Spinal cord (tissue), 9 donors: ENCODE measurements at regions not wholly inside any gene's neighbourhood (a gene's known extent, or its start where the extent isn't known, plus 50 kb on each side); places are given as distances from the start of the nearest gene placed in this dataset.

ENCODE experiments used
- DNase-seq, 6 donors: peaks; one replicate each; pipeline versions ENCODE4 v3.0.0 to v3.0.0-alpha.2; 2013 to 2015; ENCODE audit warnings: low spot score in 6 of 6, low read depth in 4 of 6
- H3K27ac ChIP-seq: one replicate; pipeline ENCODE4 v1.5.1; 2013; ENCODE audit warnings: low read depth, low read length, control low read depth
- H3K27me3 ChIP-seq: one replicate; pipeline ENCODE4 v1.6.1; 2013; ENCODE audit warnings: low read length; ENCODE audit not compliant: control insufficient read depth, insufficient read depth
- H3K36me3 ChIP-seq: one replicate; pipeline ENCODE4 v1.6.1; 2013; ENCODE audit warnings: low read length; ENCODE audit not compliant: control insufficient read depth, insufficient read depth
- H3K4me1 ChIP-seq: one replicate; pipeline ENCODE4 v1.6.1; 2013; ENCODE audit warnings: low read length; ENCODE audit not compliant: control insufficient read depth, insufficient read depth
- H3K4me3 ChIP-seq: one replicate; pipeline ENCODE4 v1.5.1; 2013; ENCODE audit warnings: low read depth, low read length, control low read depth
- H3K9me3 ChIP-seq: one replicate; pipeline ENCODE4 v1.6.1; 2013; ENCODE audit warnings: low read length; ENCODE audit not compliant: control insufficient read depth, insufficient read depth
- WGBS: methylation state at CpG from one replicate; pipeline ENCODE4 v1.1.5; 2013; ENCODE audit warnings: missing lambda C conversion rate; ENCODE audit not compliant: insufficient coverage; 5-methylcytosine and 5-hydroxymethylcytosine counted together
- donor health status: healthy.

DNA sequence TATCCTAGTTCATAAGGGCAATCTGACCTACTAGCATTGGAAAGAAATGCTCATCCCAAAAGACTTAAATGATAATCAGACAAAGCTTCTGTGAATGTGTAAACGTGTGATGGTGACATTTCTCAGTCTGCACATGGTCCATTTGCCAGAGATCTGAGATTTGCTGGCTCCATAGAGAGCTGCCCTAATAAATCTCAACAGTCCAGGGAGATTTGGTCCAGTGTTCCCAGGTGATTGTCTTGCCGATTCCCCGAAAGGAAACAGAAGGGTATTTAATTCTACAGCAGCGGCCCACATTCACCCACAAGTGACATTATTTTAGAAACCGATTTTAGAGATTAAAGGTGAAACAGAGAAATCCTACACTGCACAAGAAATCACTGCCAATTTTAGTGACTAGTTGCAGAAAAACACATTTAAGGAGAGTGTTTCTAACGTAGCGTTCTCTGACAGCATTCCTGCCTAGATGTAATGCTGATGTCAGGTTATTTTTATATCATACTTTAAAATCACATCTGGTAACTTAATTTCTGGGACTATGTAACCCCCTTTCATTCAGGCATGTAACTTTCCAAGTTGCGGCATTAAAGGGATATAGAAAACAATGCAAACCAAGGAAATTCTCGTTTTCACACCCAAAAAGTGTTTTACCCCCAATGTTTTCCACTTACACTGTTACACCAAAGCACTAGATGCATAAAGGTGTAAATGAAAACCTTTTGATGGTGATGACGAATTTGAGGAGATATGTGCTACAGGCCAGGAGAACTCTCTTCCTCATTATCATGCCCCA is 231.9 kb upstream of the FN1 start:
- Histone ChIP-seq H3K9me3 (no peaks in the 10 kb centered on the region), H3K36me3 (no peaks in the 10 kb centered on the region), H3K4me3 (no peak overlapping the region), H3K27ac (no peak overlapping the region), H3K4me1 (no peaks in the 10 kb centered on the region), H3K27me3 (no peaks in the 10 kb centered on the region)
- WGBS, result no CpG with 5 or more reads among the region's 10 CpGs
- DNase-seq, result peak in 1 of 6 donors; percentile 3

DNA sequence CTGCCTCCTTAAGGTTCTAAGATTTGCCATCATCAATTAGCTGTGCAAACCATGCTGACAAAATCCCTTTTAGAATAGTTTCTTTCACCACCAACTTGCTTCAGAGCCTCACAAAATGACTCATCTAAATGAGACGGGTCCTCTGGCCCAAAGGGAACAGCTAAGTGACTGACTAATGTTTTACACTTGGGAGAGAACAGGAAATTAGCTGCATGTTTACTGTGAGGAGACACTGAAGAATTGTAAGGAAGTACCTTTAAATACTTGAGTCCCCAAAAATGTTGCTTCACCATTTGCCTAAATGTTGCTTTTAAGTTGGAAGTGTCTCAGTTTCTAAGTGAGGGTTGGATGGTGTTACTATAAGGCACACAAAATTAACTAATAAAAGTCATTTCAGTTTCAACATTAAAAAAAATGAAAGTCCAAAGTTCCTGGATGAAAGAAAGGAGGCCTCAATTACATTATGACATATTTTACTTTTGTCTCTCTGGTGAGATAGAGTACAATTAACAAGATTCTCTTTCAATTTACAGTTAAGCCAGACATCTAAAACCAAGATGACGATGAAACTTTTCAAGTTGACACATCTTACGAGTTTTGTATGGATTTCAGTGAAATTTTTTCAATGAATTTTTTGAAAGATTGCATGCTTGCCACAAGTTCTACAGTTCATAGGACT is 229.1 kb upstream of the FN1 start:
- Histone ChIP-seq H3K9me3 (no peaks in the 10 kb centered on the region), H3K27ac (no peak overlapping the region), H3K27me3 (no peaks in the 10 kb centered on the region), H3K4me1 (no peaks in the 10 kb centered on the region), H3K36me3 (no peaks in the 10 kb centered on the region), H3K4me3 (no peak overlapping the region)
- WGBS, result no CpG with 5 or more reads among the region's 3 CpGs
- no peak for DNase-seq

DNA sequence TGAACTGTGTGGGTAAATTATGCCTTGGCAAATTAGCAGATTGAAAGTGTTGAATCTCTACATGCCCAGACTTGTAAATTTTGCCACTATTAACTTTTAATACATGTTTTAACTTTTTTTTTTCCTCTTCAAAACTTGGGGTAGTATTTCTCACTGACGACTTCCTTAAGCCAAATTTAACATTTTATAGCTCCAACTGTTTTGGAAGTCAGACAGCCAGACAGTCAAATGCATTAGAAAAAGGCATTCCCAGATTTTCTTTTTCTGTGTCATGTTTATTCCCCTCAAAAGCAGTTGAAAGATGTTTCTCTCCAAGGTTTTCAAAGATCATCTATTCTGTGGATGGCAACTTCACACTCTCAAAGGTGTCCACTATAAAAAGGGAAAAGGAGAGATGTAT is 226.8 kb upstream of the FN1 start:
- Histone ChIP-seq H3K4me3 (no peak overlapping the region), H3K4me1 (no peaks in the 10 kb centered on the region), H3K9me3 (no peaks in the 10 kb centered on the region), H3K27ac (no peak overlapping the region), H3K27me3 (no peaks in the 10 kb centered on the region), H3K36me3 (no peaks in the 10 kb centered on the region)
- DNase-seq, result no peak
- 56% methylated on average over 1 of the region's 1 CpG for WGBS

DNA sequence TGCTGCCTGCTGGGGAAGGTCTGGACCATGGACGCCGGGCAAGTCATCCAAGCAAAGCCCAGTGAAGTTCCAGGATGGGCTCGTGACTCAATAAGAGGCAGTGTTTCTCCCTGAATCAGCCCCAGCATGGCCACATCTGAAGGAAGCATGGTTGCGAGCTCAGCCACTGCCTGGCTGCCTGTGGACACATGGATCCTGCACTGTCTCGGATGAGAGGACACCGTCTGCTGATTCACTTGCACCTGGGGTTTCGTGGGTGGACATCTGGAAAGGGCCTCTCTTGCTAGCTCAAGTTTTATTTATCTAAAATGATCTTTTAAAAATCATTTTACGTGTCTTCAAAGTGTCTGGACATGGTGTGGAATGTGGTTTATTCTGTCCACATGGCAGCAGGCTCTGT is 224.8 kb upstream of the FN1 start:
- WGBS, result 91% methylated on average over 7 of the region's 8 CpGs
- Histone ChIP-seq H3K27ac (no peak overlapping the region), H3K27me3 (no peaks in the 10 kb centered on the region)

DNA sequence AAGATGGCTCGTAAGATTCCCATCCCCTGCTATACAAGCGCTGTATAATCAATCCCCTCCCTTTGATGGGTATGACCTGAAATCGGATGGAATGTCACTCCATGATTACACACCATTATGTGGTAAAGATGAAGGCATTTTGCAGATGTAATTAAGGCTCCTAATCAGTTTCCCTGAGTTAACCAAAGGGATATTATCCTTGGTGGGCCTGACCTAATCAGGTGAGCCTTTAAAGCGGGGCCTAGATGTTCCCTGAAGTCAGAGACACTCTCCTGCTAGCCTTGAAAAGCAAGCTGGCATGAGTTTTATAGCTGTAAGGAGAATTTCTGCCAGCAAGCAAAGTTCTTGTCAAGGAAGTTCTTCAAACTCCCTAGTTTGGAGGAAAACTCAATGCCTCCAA is 223.8 kb upstream of the FN1 start:
- Histone ChIP-seq H3K27me3 (no peaks in the 10 kb centered on the region), H3K4me3 (no peak overlapping the region), H3K36me3 (no peaks in the 10 kb centered on the region), H3K4me1 (no peaks in the 10 kb centered on the region), H3K9me3 (no peaks in the 10 kb centered on the region), H3K27ac (no peak overlapping the region)
- WGBS, result 91% methylated on average over 1 of the region's 4 CpGs
- no peak for DNase-seq

More for the DNA sequence above, 224.8 kb upstream of the FN1 start:
- DNase-seq, result no peak
- H3K9me3 ChIP-seq, result no peaks in the 10 kb centered on the region
- H3K4me3 ChIP-seq, result no peak overlapping the region
- no peaks in the 10 kb centered on the region for H3K4me1 ChIP-seq
- no peaks in the 10 kb centered on the region for H3K36me3 ChIP-seq

DNA sequence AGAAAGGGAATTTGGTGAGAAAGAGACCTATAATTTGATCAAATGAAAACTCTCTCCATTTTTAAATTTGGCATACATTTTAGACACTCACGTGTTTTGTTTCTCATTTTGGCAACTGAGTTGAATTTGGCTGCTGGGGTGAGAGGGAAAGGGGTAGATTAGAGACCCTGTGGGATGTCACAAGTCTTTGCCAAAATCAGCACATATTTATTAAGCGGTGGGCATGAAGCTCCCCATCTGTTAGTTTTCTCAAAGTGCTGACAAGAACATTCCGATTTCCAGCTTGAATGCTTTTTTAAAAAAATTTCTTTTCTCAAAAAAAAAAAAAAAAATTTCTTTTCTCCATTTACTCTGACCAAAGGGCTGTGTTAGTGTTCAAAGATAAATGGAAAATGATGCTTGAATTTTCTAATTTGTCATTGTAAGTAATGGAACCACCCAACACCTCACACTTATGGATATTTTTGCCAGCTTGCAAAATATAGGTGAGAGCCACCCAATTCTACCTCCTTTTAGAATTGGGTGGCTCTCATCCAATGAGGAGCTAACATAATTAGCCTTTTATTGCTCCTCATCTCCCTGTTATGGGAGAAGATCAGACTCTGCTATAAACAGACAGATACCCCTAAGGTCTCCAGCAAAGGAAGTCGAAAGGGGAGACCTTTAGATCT is 222.9 kb upstream of the FN1 start:
- H3K27ac ChIP-seq, result no peak overlapping the region
- DNase-seq, result peak in 1 of 6 donors; percentile 62
- H3K4me1 ChIP-seq, result no peaks in the 10 kb centered on the region
- no peak overlapping the region for H3K4me3 ChIP-seq
- no peaks in the 10 kb centered on the region for H3K27me3 ChIP-seq
- no peaks in the 10 kb centered on the region for H3K36me3 ChIP-seq
- no CpG with 5 or more reads among the region's 4 CpGs for WGBS
- H3K9me3 ChIP-seq, result no peaks in the 10 kb centered on the region

DNA sequence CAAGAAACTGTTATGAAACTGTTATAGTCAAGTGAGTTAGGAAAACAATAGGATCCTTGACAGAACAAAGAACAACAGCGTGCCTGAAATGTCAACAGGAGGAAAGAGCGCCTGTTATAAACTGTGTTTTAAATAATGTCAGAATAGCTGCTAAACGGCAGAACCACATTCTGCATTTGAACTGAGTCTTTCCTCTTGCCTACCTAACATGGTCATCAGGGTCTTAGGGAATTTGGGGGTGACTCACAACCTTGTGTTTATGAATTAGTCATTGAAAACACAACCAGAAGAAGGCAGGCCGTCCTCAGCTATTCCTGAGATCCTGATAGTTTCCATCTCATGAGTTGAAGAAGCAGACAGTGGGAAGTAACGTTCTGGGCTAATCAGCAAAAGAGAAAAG is 222.0 kb upstream of the FN1 start:
- no peak for DNase-seq

DNA sequence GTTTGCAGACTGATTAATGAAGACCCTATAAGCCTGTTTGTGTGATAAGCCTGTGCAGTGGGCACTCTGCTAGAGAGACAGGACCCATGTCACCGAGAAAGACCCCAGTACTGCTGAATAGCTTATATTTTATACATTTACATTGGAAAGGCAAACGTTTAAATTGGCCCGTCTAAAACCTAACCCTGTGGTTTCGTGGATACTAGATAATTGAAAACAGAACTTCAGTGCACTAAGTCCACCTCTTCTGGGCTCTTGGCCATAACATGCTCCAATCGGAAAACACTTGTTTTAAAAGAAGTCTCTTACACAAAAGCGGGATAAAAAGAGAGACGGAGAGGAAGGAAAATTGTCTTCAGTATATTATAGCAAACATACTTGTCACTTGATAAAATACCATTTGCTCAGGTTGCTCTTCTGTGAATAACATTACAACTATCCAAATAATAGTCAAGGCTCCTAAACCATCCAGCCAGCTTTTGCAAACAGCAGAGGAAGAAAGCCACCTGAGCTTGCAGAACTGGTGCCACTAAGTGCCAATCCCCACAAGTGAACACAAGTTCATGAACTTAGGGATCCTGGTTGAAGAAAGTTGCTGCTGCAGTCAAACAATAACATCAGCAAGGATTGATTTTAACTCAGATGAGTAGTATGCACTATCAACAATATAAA is 218.4 kb upstream of the FN1 start:
- no CpG with 5 or more reads among the region's 7 CpGs for WGBS
- DNase-seq, result peak in 2 of 6 donors; percentile 26 to 68
- Histone ChIP-seq H3K4me3 (no peak overlapping the region), H3K4me1 (no peaks in the 10 kb centered on the region), H3K36me3 (no peaks in the 10 kb centered on the region), H3K9me3 (no peaks in the 10 kb centered on the region), H3K27ac (peak overlapping the region; percentile 15), H3K27me3 (no peaks in the 10 kb centered on the region)

More for the DNA sequence above, 222.0 kb upstream of the FN1 start:
- Histone ChIP-seq H3K36me3 (no peaks in the 10 kb centered on the region), H3K4me3 (no peak overlapping the region), H3K27ac (no peak overlapping the region), H3K27me3 (no peaks in the 10 kb centered on the region), H3K4me1 (no peaks in the 10 kb centered on the region), H3K9me3 (no peaks in the 10 kb centered on the region)
- no CpG with 5 or more reads among the region's 5 CpGs for WGBS

DNA sequence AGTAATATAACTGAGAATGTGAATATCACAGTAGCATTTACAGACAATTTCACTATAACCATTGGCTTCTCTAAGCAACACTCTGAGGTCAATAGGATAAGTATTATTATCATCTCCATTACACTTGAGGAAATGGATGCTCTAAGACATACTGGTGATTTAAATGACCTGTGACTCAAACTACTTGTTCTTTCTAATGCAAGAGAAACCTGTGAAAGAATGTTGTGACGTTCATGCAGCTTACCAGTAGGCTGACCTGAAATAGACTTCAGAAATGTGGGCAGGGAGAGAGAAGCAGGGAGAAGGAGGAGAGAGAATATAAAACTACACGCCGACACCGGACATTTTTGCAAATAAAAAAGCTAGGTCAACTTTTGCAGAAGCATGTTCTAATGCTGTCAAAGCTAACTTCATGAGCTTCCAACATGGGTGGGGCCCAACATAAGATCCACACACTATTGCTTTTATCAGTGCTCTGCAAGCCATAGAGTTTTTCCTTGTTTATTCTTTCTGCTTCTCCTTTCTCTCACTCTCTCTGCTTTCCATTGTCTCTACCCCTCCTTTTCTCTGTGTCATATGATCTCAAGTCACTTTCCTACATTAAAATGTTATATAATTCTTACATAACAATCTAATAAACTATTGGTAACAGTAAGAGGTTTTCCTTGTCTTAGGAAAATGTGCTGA is 217.6 kb upstream of the FN1 start:
- Histone ChIP-seq H3K27ac (no peak overlapping the region), H3K4me1 (no peaks in the 10 kb centered on the region), H3K4me3 (no peak overlapping the region), H3K36me3 (no peaks in the 10 kb centered on the region), H3K9me3 (no peaks in the 10 kb centered on the region), H3K27me3 (no peaks in the 10 kb centered on the region)
- no peak for DNase-seq
- 20% methylated on average over 1 of the region's 4 CpGs for WGBS
